Fibroblast of skin of right quadriceps (primary cell): ENCODE measurements at regions not wholly inside any gene's neighbourhood (a gene's known extent, or its start where the extent isn't known, plus 50 kb on each side); places are given as distances from the start of the nearest gene placed in this dataset.

Source experiments
- DNase-seq: peaks from one replicate; pipeline ENCODE4 v3.0.0-alpha.2; 2013

DNA sequence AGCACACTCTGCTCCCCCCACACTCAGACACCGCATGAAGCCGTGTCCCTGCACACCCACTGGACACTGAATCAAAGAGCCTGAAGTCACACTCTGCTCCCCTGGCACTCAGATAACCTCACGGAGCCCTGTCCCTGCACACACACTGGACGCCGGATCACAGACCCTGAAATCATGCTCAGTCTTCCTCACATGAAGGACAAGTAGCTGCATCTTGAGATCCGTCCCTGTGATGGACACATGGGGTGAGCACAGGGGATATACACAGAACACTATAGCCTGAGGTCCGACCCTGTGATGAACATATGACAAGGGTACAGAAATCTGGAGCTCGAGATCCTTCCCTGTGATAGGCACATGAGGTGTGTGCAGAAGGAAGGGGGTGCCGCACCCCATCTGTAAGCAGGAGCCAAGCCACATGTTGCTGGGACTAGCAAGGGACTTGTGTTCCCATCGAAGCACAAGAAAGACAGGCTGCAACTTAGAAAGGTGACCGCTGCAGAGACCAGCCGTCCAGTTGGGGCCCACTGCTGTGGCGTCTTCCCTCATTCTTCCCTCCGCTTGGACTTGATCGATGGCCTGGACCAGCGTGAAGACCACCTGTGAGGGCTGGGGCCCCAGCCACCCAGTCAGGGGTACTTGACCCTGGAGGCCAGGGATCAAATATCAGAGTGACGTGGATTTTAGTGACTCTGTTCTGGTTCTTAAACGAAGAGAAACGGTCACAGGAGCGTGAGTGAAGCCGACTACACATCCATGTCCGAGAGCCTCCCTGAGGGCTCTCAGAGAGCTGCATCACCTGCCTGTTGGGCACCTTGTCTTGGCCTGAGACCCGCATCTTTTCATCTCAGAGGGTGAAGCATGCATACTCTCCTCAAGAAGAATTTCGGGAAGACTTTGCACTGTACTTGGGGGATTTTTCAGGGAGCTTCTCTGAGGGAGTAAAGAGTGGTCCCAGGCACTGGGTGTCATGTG is 391.7 kb upstream of the SALL3 start:
- DNase-seq: no peak

DNA sequence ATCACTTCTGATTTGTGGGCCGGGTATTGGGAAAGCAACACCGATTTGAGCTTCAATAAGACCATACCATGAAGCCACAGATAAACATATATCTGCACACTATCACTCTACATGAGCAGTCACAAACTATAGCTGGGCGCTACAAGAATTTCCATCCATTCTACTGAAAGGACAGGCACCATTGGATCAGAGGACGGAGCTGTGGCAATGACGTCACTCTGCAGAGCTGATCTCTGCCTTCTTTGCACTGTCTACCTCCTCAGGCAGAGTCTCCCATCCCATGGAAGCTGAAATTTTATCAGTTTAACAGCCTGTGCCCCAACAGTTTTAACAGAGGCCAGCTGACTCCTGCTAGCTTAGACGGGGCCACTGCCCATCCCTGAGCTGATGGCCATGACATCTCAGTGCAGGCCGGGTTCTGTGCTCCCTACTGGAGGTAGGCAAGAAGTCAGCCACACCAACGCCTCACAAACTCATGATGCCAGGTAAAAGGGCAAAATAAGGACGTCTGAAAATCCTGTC is 389.6 kb upstream of the SALL3 start:
- no peak for DNase-seq

DNA sequence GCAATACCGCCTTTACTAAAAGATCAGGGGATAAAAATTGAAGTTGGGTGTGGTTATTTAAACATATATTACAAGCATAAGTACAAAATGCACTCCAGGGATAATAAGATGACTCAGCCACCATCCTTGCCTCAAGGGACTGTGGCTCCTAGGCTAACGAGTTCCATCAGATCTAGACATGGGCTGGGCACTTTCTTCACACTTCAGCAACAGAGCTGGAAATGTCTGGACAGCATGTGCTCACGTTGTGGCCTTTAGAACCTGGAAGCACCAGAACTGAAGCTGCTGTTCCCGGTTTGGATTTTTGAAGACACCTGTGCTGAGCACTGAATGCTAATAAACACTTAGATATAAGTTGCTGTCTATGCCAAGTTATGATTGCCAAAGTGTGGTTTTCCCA is 384.2 kb upstream of the SALL3 start:
- DNase-seq: no peak

DNA sequence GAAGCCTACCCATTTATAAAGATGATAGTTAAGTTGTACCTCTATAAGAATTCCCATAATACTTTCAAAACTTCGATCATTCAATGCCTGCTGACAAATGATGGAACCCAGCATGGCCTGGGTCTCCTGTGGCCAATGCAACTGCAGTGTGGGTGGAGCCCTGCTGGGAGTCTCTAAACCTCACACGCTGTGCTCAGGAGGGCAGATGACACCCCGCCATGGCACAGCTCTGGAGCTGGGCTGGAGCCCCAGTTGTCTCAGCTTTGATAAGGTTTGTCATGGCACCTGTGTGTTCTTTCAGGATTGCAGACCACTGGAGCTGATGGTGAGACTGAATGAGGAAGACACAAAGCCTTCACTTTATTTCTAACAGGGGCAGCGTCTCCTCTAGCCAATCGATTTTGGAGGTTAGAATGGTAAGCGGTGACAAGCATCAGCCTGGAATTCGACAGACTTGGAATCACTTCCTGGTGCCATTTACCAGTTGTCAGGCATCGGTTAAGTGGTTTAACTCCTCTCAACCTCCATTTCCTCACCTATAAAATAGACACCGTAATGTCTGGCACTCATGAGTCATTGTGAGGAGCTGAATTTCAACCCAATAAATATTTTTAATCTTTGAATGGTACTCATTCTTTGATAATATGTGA is 383.6 kb upstream of the SALL3 start:
- no peak for DNase-seq

DNA sequence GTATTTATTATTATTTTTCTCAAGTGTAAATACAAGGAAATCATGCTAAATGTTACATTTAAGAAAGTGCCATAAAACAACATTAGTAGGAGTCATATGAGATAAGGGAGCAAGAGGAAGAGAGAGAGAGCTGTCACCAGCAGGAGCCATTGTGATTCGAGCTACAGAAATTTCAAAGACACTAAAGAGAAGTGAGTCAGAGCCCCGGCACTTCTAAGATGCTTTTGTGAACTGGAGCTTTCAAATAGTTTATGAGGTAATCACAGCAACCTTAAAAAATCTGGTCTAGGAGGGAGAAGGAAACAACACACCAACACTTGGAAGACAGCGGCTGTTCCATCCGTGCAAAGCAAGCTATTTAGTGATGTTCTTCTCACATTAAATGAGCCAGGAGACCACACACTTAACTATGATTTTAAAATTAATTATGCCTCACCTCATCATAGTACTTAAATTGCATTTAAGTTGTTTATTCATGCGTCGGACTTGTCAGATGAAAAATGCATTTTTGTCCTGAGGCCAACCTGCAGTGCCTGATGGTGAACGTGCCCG is 382.7 kb upstream of the SALL3 start:
- peak; percentile 5 for DNase-seq

DNA sequence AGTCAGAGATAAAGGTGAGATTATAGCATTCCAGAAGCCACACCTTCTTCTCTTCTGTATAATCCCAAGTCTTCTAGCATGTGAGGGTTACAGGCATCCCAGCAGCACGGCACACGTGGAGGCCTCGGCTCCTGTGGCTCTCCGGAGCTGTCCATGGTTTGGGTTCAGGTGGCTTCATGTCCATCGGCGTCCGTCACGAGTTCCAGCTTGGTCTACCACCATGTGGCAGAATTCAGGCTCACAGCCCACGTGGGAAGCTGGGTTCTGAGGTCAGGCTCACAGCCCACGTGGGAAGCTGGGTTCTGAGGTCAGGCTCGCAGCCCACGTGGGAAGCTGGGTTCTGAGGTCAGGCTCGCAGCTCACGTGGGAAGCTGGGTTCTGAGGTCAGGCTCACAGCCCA is 378.3 kb upstream of the SALL3 start:
- no peak for DNase-seq

DNA sequence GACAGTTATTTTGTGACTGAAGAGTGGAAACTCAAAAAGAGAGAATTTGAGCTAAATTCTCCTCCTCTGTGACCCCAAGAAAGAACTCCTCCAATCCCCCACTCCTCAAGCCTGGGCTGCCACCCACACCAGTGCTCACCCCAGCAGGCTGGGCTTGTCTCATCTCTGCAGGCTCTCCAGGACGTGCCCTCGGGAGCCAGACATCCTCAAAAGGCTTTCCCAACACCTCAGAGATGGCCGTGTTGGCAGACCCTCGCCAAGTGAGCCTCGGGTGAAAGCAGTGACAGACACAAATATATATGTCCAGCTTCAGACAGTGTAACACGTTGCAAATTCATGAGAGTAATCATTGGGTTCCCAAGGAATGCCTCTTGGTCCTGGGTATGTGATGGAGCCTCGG is 377.7 kb upstream of the SALL3 start:
- no peak for DNase-seq

DNA sequence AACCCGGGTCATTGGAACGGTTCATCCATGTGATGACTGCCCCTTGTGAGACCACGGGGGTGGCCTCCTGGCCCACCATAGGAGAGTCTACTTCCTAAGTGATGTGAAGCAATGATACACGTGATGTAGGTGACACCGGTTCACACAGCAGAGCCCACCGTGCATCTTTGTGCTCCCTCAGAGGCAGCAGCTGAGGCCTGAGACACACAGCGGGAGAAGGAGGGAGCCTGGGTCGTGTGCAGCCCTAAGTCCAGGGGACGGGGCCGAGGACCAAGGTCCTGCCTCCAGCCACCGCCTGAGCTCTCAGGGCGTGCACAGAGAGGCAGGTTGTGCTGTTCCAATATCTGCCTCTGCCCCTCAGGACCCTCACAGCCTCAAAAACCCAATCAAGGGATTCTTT is 377.2 kb upstream of the SALL3 start:
- no peak for DNase-seq

DNA sequence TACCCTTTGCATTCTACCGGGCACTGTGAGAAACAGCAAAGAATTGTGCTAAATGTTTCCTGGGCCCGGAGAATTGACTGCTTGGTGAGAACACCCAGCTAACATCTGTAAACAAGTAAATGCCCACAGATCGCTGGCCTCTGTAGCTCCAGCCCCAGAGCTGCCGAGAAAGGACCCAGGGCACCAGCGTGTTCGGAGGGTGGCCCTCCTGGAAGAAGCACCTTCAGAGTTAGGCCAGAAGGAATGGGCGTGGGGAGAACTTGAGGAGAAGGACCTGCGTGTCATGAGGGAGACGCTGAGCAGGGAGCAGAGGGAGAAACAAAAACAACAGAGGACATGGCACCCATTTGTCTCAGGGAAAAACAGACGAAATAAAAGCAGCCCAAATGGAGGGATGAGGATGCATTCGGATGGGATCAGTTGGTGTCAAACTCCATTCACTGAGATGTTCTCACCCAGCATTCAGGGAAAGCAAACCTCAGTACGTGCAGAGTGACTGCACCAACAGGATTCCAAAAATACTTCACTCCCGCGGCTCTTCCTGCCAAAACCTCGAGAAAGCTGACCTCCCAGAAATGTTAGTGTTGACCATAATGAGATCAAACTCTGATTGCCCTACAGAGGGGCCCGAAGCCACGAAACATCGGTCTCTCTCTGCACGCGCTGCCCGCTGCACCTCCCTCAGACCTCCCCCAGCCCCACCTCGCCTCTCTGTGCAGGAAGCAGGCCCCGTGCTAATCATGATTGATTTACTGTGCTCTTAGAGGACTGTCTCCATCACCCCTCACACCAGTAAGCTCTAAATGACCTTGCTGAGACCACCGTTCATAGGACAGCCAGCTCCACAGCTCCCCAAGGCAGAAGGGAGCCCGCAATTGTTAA is 376.3 kb upstream of the SALL3 start:
- DNase-seq: no peak

DNA sequence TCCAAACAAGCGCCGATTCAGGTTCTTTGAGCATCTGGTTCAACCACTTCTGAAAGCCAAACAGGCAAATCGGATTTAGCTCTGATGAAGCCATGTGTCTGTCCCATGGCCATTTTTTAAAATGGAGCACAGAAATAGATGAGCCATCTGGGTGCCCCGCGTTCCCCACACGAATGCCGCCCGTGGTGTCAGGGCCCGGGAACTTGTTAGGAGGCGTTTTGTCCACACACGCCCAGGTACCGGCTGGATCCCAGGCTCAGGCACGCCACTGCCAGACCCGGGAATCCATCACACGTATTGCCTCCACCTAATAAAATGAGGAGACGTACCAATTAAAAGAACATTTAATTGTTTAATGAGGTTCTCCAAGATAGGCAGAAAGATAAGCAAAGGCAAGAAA is 374.4 kb upstream of the SALL3 start:
- no peak for DNase-seq

DNA sequence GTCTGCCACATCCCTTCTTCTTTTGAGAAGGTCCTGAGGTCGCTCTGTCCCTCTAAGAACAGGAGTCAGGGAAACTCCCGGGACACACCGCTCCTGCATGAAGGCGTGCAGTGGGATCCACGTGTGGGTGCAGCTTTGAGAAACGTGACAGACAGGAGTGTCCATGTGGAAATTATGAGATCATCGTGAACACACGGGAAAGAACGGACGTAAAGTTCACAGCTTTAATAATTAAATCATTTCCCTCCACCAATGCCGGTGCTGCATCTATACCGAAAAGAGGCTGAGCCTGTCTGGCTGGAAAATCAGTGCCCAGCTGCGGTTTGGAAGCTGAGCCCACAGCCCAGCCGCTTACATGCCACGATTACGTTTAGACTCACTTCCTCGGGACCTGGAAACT is 372.4 kb upstream of the SALL3 start:
- no peak for DNase-seq

DNA sequence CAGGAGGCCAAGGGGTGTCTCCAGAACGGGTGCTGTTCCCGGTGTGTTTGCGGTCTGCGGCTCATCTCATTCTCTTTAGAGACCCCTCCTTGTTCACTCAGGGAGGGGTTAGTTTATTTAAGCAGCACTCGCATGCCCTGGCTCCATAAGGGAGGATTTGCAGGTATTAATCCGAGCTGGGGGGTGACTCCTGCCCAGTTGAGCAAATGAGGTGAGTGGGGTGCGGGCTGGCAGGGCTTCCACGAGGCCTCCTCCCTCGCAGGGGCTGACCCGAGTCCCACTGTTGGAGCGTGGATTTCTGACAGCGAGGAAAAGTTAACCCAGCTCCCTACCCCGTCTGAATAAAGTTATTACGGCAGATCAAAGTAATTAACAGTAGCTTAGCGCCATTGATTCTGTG is 371.8 kb upstream of the SALL3 start:
- DNase-seq: no peak

DNA sequence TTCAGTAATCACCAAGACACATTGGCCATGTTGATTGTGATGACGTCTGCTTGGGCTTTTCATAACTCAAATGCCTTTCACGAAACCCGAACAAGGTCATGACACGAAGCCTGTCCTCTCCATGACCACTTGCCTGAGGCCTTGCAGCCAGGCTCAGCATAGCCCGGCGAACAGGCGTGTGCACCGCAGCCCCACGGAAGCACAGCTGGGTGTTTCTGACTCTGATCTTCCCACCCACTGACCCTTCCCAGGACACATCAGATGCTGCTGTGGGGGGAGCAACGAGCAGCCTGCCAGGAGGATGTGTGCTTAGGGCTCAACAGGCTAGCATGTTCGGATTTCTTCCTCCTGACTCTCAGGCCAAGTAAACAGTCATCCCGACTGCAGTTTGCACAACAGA is 369.4 kb upstream of the SALL3 start:
- DNase-seq: no peak

DNA sequence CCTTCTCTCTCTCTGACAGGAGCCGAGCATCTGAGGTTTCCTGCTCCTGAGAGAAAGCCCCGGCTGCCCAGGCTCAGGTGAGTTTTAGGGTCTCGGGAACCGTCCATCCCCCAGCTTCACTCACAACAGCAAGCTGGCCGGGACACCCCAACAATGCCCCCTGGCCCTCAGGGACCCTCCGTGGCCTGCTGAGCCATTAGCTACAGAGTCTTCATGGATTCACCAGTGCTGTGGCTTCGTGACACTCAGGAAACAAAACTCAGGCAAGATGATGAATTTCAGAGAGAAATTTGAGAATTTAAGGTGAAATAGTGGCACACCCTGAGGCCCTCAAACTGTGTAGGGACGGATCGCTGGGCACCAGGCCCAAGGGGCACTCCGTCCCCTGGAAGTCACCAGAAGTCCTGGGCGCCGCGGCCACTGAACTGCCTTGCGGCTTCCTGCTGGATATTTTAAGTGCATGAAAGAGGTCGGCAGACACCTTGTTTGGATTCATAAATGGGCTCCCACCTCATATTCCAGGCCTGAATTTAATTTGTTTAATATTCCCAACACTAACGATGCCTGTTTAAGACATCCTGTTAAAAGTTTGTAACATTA is 368.3 kb upstream of the SALL3 start:
- no peak for DNase-seq

DNA sequence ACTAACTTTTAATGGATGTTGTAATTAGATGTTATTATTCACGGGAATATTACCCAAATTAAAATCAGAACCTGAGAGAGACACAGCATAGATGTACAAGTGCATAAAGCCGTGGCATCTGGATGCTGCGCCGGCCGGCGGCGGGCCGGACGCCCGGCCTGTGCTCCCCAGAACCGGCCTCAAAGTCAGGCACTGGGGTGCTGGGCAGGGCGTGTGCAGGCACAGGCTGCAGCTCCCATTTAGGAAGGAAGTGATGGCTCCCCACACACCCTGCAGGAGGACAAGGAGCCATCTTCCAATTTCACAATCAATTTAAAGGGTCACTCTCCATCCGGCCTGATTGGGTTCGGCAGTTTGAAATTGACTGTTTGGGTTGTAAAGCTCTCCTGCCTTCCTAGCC is 367.7 kb upstream of the SALL3 start:
- no peak for DNase-seq

DNA sequence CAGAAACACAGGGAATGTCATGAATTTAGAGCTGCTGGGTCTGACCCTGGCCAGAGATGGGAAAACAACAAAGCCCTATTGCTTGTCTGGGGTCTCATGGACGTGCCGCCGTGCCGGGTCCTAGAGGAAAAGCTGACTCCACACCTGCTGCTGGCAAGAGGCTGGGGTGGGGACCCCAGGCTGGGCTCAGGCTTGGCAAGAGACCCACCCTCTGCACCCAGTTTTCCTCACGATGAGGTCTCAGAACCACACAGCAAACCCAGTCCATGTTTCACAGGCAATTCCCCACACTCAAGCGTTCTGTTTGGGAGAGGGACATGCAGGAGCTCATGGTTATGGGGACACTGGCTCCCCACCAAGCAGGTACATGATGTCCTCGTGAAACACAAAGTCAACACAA is 367.3 kb upstream of the SALL3 start:
- DNase-seq: no peak

DNA sequence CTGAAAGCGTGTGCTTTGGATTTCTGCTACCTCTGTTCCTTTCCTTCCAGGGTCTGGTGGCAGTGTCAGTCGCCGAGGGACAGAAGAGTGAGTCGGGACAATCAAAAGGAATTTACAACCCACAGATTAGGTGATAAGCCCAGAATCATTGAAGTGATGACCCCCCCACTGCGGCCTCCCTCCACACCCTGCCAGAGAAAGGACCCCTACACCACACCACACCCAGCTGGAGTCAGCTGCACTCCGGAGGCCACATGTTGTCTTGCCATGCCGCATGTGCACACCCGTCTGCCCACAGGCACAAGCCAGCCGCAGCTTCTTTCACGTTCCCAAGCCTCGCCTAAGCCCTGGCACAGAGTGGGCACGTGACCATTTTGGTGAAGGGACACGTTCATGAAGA is 366.8 kb upstream of the SALL3 start:
- no peak for DNase-seq

DNA sequence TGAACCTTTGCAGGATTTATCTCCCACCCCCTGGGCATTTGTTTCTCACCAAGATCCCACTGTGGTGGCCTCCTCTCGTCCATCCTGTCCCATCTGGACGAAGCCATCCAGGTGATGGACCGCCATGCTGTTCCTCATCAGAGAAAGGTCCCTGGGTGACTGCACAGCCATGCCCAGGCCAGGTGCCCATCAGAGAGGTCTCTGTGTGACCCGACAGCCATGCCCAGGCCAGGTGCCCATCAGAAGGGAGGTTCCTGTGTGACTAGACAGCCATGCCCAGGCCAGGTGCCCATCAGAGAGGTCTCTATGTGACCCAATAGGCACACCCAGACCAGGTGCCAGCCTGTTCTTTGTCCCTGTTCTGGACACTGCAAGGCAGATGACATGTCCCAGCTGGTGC is 360.9 kb upstream of the SALL3 start:
- DNase-seq: no peak

DNA sequence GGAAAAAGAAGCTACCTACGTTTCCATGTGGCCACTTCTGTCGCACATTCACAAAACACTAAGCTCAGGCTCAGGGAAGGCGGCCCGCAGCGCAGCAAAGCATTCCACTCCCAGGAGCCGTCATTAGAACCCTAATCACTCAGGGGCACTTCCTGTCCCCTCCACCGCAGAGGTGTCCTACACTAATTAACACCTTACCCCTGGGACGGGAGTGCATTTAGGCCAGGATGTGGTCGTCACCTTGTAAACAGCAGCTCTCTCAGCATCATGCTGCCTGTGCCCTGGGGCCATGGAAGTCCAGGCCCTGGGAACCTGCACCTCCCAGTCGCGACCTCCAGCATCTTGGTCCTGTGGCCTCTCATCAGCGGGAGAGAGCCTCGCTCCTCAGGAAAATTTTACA is 359.8 kb upstream of the SALL3 start:
- DNase-seq: no peak

DNA sequence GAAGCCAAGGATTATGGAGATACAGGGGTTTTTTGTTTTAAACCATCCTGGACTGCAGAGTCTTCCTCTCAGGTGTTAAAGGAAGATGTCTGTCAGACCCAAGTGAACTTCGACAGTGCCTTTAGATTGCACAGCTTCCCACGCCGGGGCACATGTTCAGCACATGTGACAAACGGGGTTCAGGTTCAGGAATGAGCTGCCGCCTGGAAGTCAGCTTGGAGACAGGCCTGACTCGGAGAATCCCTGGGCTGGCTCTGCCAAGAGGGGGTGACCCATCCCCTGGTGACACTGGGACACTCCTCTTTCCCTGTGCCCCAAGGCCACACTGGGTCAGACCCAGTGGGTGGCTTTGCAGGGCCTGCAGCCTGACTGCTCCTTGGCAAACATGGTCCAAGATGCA is 359.3 kb upstream of the SALL3 start:
- no peak for DNase-seq

DNA sequence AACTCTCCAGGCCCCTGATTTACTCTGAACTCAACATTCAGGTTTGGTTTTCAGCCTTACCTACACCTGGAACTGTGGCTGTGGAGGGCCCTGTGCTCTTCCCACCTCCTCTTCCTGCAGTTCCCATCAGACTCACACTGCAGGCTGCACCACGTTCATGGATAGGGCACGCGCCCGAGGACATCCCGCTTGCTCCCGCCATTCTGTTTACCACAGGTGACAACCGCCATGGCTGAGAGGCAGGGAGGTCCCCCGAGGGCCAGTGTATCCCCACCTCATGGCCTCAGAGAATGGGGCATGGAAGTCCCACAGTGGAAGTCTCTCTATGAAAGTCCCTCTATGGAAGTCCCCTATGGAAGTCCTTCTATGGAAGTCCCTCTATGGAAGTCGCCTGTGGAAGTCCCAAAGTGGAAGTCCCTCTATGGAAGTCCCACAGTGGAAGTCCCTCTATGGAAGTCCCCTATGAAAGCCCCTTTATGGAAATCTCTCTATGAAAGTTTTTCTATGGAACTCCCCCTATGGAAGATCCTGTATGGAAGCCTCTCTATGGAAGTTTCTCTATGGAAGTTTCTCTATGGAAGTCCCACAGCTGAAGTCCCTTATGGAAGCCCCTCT is 358.4 kb upstream of the SALL3 start:
- DNase-seq: no peak
